ENCODE measurements at regions not wholly inside any gene's neighbourhood (a gene's known extent, or its start where the extent isn't known, plus 50 kb on each side); places are given as distances from the start of the nearest gene placed in this dataset.

DNA sequence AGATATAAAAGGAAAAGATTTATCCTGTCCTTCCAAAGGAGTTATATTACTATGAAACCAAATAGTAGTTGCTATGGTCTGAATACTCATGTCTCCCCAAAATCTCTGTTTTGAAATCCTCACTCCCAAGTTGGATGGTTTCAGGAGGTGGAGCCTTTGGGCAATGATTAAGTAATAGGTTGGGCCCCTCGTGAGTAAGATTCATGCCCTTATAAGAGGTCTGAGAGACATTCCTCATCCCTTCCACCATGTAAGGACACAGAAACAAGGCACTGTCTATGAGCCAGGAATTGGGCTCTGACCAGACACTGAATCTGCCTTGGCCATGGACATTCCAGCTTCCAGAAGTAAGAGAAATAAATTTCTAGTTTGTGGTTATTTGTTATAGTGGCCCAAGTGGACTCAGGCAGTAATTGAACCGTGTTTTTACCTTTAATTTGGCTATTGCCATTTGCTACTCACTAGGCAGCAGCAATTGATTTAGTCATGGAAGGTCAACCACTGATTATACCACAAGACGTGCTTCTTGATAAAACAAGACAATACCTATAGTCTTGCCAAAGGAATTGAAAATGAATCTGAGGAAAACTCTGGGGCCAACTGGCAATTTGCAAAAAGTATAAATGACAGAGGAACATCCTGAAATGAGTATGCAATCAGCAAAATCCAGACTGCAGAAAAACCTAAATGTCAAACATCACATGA, 717.4 kb upstream of the SPRY2 start (continued):
- no peak for TF ChIP-seq MAZ (IDR thresholded peaks at IDR 0.05; ENCODE audit: borderline replicate concordance, low read depth, low read length)
- TF ChIP-seq, protein P1, sequence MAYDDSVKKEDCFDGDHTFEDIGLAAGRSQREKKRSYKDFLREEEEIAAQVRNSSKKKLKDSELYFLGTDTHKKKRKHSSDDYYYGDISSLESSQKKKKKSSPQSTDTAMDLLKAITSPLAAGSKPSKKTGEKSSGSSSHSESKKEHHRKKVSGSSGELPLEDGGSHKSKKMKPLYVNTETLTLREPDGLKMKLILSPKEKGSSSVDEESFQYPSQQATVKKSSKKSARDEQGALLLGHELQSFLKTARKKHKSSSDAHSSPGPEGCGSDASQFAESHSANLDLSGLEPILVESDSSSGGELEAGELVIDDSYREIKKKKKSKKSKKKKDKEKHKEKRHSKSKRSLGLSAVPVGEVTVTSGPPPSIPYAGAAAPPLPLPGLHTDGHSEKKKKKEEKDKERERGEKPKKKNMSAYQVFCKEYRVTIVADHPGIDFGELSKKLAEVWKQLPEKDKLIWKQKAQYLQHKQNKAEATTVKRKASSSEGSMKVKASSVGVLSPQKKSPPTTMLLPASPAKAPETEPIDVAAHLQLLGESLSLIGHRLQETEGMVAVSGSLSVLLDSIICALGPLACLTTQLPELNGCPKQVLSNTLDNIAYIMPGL (CRISPR knock-in tag; IDR thresholded peaks at IDR 0.05; ENCODE audit: borderline replicate concordance): no peak
- no peak for TF ChIP-seq TFCP2L1 (CRISPR knock-in tag; IDR thresholded peaks at IDR 0.05)
- no peak for TF ChIP-seq CTCF (IDR thresholded peaks at IDR 0.05)
- no peak for TF ChIP-seq CBX2 (IDR thresholded peaks at IDR 0.05; ENCODE audit: borderline replicate concordance, low read depth)
- TF ChIP-seq FOSL2 (IDR thresholded peaks at IDR 0.05): no peak
- no peak for TF ChIP-seq FOSL2 (CRISPR knock-in tag; IDR thresholded peaks at IDR 0.05)

GRCh38 chr13:81051873-81052272, 710.9 kb upstream of the SPRY2 start:
- no peak for DNase-seq (ENCODE audit: low read depth in 1 of 2, low spot score in 1 of 2)
- POLR2A ChIA-PET: no interaction called here
- CTCF ChIA-PET: no interaction called here
- no peak for FAIRE-seq
- H3K9me3 ChIP-seq: no peaks in the 10 kb centered on the region
- no peak overlapping the region for H3K27ac ChIP-seq
- H3K4me3 ChIP-seq: no peak overlapping the region
- H3K4me2 ChIP-seq: no peak overlapping the region
- TF ChIP-seq JUN (IDR thresholded peaks at IDR 0.05) (no peak), CBX8 (IDR thresholded peaks at IDR 0.05) (no peak), ZNF302 (CRISPR knock-in tag; IDR thresholded peaks at IDR 0.05) (no peak), USF2 (IDR thresholded peaks at IDR 0.05) (no peak), POLR2AphosphoS2 (conservative IDR thresholded peaks at IDR 0.05; ENCODE audit: low read length) (no peak), NPAS2 (CRISPR knock-in tag; IDR thresholded peaks at IDR 0.05; ENCODE audit: borderline replicate concordance) (no peak), NR3C1 (IDR thresholded peaks at IDR 0.05) (no peak), ZSCAN20 (CRISPR knock-in tag; IDR thresholded peaks at IDR 0.05) (no peak), GATA3 (IDR thresholded peaks at IDR 0.05; ENCODE audit: borderline replicate concordance) (no peak), RNF2 (IDR thresholded peaks at IDR 0.05; ENCODE audit: borderline replicate concordance, low read depth) (no peak), RARB (CRISPR knock-in tag; IDR thresholded peaks at IDR 0.05) (no peak), KDM5A (IDR thresholded peaks at IDR 0.05) (no peak)
- TF ChIP-seq, protein P2, sequence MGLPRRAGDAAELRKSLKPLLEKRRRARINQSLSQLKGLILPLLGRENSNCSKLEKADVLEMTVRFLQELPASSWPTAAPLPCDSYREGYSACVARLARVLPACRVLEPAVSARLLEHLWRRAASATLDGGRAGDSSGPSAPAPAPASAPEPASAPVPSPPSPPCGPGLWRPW (IDR thresholded peaks at IDR 0.05): no peak
- no peaks in the 10 kb centered on the region for H3K4me1 ChIP-seq
- no peak for ATAC-seq

GRCh38 chr13:81048026-81048461, 707.1 kb upstream of the SPRY2 start:
- H3K4me1 ChIP-seq: no peaks in the 10 kb centered on the region
- H3K4me2 ChIP-seq: no peak overlapping the region
- no peak for DNase-seq (ENCODE audit: low read depth in 1 of 2, low spot score in 1 of 2)
- ATAC-seq: no peak
- TF ChIP-seq CEBPB (IDR thresholded peaks at IDR 0.05): no peak
- no peak for TF ChIP-seq ZC3H11A (IDR thresholded peaks at IDR 0.05)
- TF ChIP-seq CBX8 (IDR thresholded peaks at IDR 0.05): no peak
- WGBS (ENCODE audit: missing lambda C conversion rate): 15% methylated on average over 7 of the region's 7 CpGs
- ChIA-PET CTCF (no interaction called here), POLR2A (no interaction called here)
- no peak overlapping the region for H3K27ac ChIP-seq
- H3K4me3 ChIP-seq: no peak overlapping the region
- FAIRE-seq: no peak
- H3K9me3 ChIP-seq: no peaks in the 10 kb centered on the region

Data from A549 (cell line).